CD4-positive, alpha-beta T cell (primary cell): ENCODE measurements at regions not wholly inside any gene's neighbourhood (a gene's known extent, or its start where the extent isn't known, plus 50 kb on each side); places are given as distances from the start of the nearest gene placed in this dataset.
A peak's percentile ranks its signal among the peaks of the same experiment; 100 is the strongest.

ENCODE experiments used
- ATAC-seq: fragments of 200-7000 bp; cut with Tn5 transposase; one replicate; pipeline ENCODE4 v1.10.0; 2022; ENCODE audit warnings: mild to moderate bottlenecking; ENCODE audit not compliant: poor library complexity
- CTCF ChIA-PET: fragments of 350-600 bp; sonication (Branson Sonifier 250); formaldehyde crosslinking; loops from one replicate; lab custom pipeline; 2021; ENCODE audit warnings: antibody characterized with exemption, inconsistent platforms; lab: Charles Lee
- POLR2A ChIA-PET: fragments of 350-600 bp; sonication (Branson Sonifier 250); formaldehyde crosslinking; loops from one replicate; lab custom pipeline; 2021; ENCODE audit warnings: antibody characterized with exemption, inconsistent platforms; lab: Charles Lee
- DNase-seq, 14 experiments: peaks; one replicate each; pipeline ENCODE4 v3.0.0-alpha.2; 2013 to 2020; ENCODE audit warnings: mixed read lengths in 2 of 14
- H3K27ac ChIP-seq, 2 donors: one replicate each; pipeline versions ENCODE4 v1.5.1 to v1.7.0; 2013; ENCODE audit warnings: low read length in 2 of 2, low read depth in 1 of 2, mild to moderate bottlenecking in 1 of 2
- H3K27me3 ChIP-seq, 2 experiments: 1 replicate in 1 of 2; 2 replicates in 1 of 2; pipeline versions ENCODE4 v1.6.1 to v1.7.0; 2013; ENCODE audit warnings: low read length in 2 of 2, control low read depth in 1 of 2, mild to moderate bottlenecking in 1 of 2, moderate library complexity in 1 of 2; ENCODE audit not compliant: insufficient read depth in 2 of 2, control insufficient read depth in 1 of 2
- H3K36me3 ChIP-seq: one replicate; pipeline ENCODE4 v1.6.1; 2013; ENCODE audit warnings: low read length, control low read depth; ENCODE audit not compliant: insufficient read depth
- H3K4me1 ChIP-seq: one replicate; pipeline ENCODE4 v1.6.1; 2013; ENCODE audit warnings: low read length, control low read depth; ENCODE audit not compliant: insufficient read depth
- H3K4me3 ChIP-seq: one replicate; pipeline ENCODE4 v1.5.1; 2013; ENCODE audit warnings: mild to moderate bottlenecking, low read length, moderate library complexity
- H3K9me3 ChIP-seq, 2 experiments: 1 replicate in 1 of 2; 2 replicates in 1 of 2; pipeline versions ENCODE4 v1.6.1 to v1.7.0; 2013; ENCODE audit warnings: low read length in 2 of 2, mild to moderate bottlenecking in 2 of 2, control low read depth in 1 of 2, moderate library complexity in 1 of 2; ENCODE audit not compliant: control insufficient read depth in 1 of 2, insufficient read depth in 1 of 2
- H3K27ac Mint-ChIP-seq: one replicate; pipeline ENCODE4 v1.8.0; 2020; ENCODE audit warnings: mixed read lengths
- H3K27me3 Mint-ChIP-seq: one replicate; pipeline ENCODE4 v1.8.0; 2021; ENCODE audit warnings: mixed read lengths
- H3K36me3 Mint-ChIP-seq: one replicate; pipeline ENCODE4 v1.8.0; 2021; ENCODE audit warnings: low read depth, mixed read lengths
- H3K4me1 Mint-ChIP-seq: one replicate; pipeline ENCODE4 v1.8.0; 2021; ENCODE audit warnings: low read depth, mixed read lengths
- H3K4me3 Mint-ChIP-seq: one replicate; pipeline ENCODE4 v1.8.0; 2020; ENCODE audit warnings: mild to moderate bottlenecking, mixed read lengths
- H3K9me3 Mint-ChIP-seq: one replicate; pipeline ENCODE4 v1.8.0; 2020; ENCODE audit warnings: mixed read lengths
- CTCF ChIP-seq: fragments of 200-600 bp; IDR thresholded peaks from one replicate; pipeline ENCODE4 v1.8.0; 2022; ENCODE audit warnings: antibody characterized with exemption, mild to moderate bottlenecking
- intact Hi-C, 2 experiments: fragments of 100-400 bp; cut with DNase I in 1 of 2; cut with micrococcal nuclease in 1 of 2; formaldehyde crosslinking; loops; one replicate each; pipeline versions ENCODE4 v1.15.1 to v1.9.0; 2023 to 2025; cut with DNase I, micrococcal nuclease

GRCh38 chr4:56732301-56732700 is 51.2 kb upstream of the HOPX start:
- Histone ChIP-seq H3K4me3 (no peak overlapping the region), H3K36me3 (no peaks in the 10 kb centered on the region), H3K27me3 (peaks cover 0 to 3% of the 10 kb centered on the region in 2 experiments), H3K4me1 (no peaks in the 10 kb centered on the region), H3K9me3 (no peaks in the 10 kb centered on the region), H3K27ac (no peak overlapping the region)
- H3K27me3 Mint-ChIP-seq = no peaks in the 10 kb centered on the region
- DNase-seq (no peak), ATAC-seq (no peak)
- no peak overlapping the region for H3K27ac Mint-ChIP-seq
- H3K4me3 Mint-ChIP-seq = no peak overlapping the region
- ChIA-PET POLR2A (no interaction called here), CTCF (no interaction called here)
- intact Hi-C loops = no loop called here
- no peak for TF ChIP-seq CTCF
- H3K36me3 Mint-ChIP-seq = no peaks in the 10 kb centered on the region
- H3K4me1 Mint-ChIP-seq = no peaks in the 10 kb centered on the region
- no peaks in the 10 kb centered on the region for H3K9me3 Mint-ChIP-seq

- Histone ChIP-seq H3K4me3 (no peak overlapping the region), H3K27ac (no peak overlapping the region), H3K36me3 (no peaks in the 10 kb centered on the region), H3K27me3 (peaks cover 0 to 3% of the 10 kb centered on the region in 2 experiments), H3K4me1 (no peaks in the 10 kb centered on the region), H3K9me3 (no peaks in the 10 kb centered on the region)
- TF ChIP-seq CTCF = no peak
- POLR2A ChIA-PET = interaction anchor here (0.8 kb wide), 1 partner anchor 72 kb away, joined by 3 read pairs; no protein-coding TSS in a partner anchor
- peak in 3 of 14 experiments; percentile 5 to 39 (median 20) for DNase-seq
- H3K9me3 Mint-ChIP-seq = no peaks in the 10 kb centered on the region
- no peak overlapping the region for H3K27ac Mint-ChIP-seq
- intact Hi-C loops = no loop called here
- no peak overlapping the region for H3K4me3 Mint-ChIP-seq
- ATAC-seq = no peak
- CTCF ChIA-PET = interaction anchor here (0.6 kb wide), 1 partner anchor 9 kb away, joined by 3 read pairs; no protein-coding TSS in a partner anchor
- H3K36me3 Mint-ChIP-seq = no peaks in the 10 kb centered on the region
- no peaks in the 10 kb centered on the region for H3K27me3 Mint-ChIP-seq
- H3K4me1 Mint-ChIP-seq = no peaks in the 10 kb centered on the region
Observed at GRCh38 chr4:56731857-56732256, 50.8 kb upstream of the HOPX start.
